ENCODE measurements at regions not wholly inside any gene's neighbourhood (a gene's known extent, or its start where the extent isn't known, plus 50 kb on each side); places are given as distances from the start of the nearest gene placed in this dataset.

DNA sequence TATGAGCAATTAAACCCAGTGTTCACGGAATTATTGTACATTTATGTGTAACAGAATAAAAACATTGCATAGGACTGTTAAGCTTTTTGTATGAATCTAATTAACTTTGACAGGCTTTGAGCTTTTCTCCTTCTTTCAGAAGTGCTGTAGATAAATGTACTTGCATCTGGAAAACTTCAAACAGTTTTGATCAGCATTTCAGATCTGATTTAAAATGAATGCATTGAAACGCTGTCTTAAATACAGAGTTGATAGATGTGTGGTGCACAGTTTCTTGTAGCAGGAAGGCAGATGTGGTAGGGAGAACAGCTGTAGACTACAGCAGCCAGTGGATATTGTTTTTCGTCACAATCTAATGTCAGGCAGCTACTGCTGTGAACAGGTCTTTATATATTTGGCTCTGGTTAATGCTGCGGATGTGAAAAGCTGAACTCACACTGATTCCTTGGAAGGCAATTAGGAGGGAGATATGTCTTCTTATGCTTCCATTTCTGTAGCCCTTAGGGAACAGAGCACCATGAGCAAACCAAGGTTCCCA, 193.8 kb upstream of the GOLIM4 start:
- DNase-seq (ENCODE audit: low spot score) = no peak

DNA sequence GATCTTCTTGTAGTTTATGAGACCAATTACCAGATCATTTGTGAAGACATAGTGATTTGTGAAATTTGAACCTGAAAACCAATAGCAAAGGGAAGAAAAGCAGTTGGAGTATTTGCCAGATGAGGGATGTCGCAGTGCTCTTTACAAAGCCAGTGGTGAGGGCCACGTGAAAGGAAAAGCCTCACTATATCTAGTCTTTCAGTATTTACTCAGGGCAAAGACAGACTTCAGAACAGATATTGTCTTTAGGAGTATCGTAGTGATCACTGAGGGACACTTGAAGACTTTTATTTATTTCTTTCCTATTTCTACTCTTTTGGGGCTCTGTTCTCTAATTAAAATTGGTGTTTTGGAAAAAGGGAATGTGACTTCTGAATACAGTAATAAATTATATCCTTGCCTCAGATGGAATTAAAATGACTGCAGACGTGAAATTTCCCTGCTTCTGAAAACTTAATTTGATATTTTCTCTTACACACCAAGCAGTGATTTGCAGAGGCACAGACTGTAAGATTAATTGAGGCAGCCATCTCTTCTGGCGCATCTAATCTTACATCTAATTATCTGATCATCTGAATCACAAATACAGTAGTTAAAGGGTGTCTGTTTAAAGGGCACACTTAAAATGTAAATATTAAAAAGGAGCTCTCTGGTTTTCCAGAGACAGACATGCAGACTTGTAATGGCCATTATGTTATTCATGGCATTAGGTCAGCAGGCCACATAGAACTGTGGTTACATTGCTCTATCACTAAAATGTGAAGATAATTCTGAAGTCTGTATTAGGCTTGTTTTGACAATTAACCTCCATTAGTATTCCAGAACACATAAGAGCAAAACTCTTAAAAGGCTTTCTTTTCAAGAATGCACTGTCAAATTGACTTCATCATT, 193.0 kb upstream of the GOLIM4 start:
- no peak for DNase-seq (ENCODE audit: low spot score)

GRCh38 chr3:168285506-168285905, 189.8 kb upstream of the GOLIM4 start:
- no peak for DNase-seq (ENCODE audit: low spot score)

DNA sequence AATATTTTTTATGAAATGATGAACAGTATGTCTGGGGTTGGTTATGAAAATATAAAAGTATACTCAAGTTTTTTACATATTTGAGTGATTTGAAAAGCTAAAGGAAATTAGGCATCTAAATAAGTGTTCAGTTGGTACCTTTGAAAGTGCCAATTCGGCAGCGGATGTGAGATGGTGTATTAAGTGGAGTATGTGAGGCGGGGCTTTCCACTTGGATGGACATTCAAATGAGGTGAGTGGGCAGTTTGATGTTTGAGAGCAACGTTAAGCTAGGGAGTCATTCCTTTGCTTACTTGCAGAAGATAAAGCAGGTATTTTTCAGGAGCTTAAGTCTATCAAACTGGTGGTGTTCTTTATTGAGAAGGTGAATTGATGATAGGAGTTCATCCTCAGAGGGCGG, 189.0 kb upstream of the GOLIM4 start:
- DNase-seq (ENCODE audit: low spot score) = no peak

DNA sequence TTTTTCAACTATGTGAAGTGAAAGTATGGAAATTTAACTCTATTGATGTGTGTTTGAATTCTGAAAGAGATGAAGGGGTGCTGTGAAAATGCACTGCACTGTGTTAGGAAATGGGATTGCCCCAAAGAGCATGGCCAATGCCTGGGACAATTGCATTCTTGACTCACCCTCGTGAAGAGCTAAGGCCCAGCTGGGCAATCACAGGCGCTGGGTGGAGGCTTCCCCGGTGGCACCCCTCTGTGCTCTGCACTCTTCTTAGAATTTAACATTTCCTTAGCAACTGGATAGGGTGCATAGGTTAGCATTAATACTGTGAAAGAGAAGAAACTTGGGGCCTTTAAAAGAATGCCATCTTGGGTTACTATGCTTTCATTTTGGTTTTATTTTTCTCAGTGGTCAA, 179.9 kb upstream of the GOLIM4 start:
- DNase-seq (ENCODE audit: low spot score) = no peak

GRCh38 chr3:168273917-168274316, 178.2 kb upstream of the GOLIM4 start:
- no peak for DNase-seq (ENCODE audit: low spot score)

DNA sequence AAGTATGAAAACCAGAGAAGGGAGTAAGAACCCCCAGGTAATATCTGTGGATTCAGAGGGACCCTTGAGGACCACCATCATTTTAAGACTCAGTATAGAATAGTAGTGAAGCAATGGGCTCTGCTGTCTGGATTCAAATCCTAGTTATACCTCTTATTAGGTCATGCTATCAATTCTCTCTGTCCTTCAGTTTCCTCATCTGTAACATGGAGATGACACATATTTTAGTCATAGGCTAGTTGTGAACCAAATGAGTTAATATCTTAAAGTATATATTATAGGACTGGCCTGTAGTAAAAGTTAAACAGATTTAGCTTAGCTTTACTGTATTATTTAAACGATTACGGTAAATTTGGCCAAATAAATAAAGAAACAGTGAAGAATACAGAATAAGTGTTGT, 177.3 kb upstream of the GOLIM4 start:
- no peak for DNase-seq (ENCODE audit: low spot score)

DNA sequence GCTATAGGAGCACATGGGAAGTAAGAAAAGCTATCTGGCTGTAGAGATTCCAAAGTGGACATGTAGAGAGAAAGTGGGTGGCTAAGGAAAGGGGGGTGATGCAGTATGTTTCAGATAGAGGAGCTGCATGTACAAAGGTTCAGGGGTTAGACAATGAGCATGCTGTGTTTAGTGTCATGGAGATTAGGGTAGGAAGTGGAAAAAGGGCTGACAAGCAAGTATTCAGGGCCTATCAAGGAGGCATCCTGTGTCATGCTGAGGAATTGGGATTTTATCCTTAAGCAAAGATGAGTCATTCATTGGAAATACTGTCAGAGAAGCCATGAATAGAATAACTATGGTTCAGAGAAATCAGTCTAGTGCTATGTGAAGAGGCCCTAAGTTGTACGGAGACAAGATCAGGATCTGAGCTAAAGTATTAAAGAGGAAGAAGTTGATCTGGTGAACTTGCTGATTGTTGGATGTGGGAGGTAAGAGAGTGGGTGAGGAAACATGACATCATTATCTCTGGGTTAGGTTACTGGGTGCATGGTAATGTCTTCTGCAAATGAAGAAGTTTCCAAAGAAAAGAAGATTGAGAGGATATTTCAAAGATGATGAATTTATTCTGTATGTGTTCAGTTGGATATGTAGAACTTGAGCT, 176.7 kb upstream of the GOLIM4 start:
- no peak for DNase-seq (ENCODE audit: low spot score)

DNA sequence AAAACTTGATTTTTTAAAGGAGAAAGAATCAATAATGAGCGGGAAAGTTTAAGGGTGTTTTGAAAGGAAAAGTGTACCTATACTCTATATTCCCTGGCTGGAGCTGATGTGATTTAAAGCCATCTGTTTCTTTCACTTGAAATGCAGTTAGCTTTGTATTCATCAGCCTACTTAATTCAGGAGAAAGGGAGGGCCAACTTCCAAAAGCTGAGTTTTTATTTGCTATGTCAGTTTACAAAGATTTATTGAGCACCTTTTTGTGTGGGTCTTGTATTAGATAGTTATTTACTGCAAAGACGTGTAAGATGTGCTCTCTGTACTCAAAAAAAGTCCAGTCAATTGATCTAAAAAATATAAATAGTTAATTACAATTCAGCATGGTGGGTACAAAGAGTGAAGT, 176.2 kb upstream of the GOLIM4 start:
- DNase-seq (ENCODE audit: low spot score) = no peak

DNA sequence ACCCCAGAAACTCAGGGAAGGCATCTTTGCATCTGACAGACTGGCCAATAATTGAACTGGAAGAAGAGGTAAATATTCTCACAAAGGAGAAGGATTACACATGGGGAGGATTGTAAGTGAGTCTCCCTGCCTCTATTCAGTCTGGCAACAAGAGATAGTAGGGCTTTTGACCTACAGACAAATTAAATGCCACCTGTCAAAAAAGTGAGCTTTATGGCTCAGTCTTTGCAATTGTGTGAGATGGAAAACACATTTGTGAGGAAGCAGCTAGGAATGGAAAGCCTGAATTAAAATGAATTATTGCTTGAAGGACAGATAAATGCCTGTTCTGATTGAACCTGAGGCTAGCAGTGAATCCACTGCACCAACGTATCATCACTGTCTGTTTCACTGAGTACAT, 173.3 kb upstream of the GOLIM4 start:
- DNase-seq (ENCODE audit: low spot score) = no peak

GRCh38 chr3:168267179-168267578, 171.5 kb upstream of the GOLIM4 start:
- DNase-seq (ENCODE audit: low spot score) = no peak

DNA sequence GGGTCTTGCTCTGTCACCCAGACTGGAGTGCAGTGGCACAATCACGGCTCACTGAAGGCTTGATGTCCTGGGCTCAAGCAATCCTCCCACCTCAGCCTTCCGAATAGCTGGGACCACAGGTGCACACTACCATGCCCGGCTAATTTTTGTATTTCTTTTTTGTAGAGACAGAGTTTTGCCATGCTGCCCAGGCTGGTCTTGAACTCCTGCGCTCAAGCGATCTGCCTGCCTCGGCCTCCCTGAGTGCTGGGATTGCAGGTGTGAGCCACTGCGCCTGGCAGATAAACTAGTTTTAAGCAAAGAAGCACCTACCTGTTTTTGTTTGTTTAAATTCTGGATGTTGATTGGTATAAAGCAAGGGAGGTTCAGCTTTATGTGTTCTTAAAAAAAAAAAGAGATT, 170.6 kb upstream of the GOLIM4 start:
- DNase-seq (ENCODE audit: low spot score) = no peak

DNA sequence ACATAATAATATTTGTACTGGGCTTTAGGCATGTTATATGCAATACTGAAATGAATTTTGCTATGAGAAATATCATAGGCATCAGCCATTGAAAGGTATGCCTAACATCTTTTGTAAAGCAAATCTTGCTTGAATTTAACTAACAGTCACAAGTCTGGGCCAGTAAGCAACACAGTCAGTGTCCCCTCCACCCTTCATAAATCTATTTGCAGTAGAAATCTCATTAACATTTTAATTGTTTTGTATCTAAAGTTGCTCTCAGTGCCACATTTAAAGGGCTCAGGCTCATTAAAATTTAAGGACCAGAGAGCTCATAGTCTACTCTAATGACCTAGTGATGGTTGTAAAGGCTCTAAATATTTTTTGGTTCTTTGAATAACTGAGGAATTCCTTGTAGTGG, 167.2 kb upstream of the GOLIM4 start:
- DNase-seq (ENCODE audit: low spot score) = no peak

DNA sequence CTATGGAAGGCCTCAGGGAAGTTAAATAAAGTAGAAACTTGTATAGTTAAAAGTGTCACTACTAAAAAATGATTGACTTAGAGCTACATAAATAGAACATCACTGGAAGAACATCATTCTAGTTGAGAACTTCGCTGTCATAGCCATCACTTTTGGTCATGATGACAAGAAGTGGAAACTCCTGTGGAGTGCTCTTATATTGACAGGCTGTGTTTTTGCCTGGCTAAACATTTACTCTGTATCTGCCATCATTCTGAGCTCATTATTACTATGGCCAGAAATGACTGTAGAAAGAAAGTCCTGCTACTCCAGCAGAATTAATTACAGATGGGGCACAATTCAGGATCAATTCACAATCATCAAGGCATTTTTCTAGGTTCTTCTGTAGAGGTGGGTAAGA, 165.1 kb upstream of the GOLIM4 start:
- DNase-seq (ENCODE audit: low spot score) = no peak

- no peak for DNase-seq (ENCODE audit: low spot score)
Observed at GRCh38 chr3:168251371-168251770, 155.6 kb upstream of the GOLIM4 start.

- no peak for DNase-seq (ENCODE audit: low spot score)
Observed at GRCh38 chr3:168250415-168250861, 154.7 kb upstream of the GOLIM4 start.

DNA sequence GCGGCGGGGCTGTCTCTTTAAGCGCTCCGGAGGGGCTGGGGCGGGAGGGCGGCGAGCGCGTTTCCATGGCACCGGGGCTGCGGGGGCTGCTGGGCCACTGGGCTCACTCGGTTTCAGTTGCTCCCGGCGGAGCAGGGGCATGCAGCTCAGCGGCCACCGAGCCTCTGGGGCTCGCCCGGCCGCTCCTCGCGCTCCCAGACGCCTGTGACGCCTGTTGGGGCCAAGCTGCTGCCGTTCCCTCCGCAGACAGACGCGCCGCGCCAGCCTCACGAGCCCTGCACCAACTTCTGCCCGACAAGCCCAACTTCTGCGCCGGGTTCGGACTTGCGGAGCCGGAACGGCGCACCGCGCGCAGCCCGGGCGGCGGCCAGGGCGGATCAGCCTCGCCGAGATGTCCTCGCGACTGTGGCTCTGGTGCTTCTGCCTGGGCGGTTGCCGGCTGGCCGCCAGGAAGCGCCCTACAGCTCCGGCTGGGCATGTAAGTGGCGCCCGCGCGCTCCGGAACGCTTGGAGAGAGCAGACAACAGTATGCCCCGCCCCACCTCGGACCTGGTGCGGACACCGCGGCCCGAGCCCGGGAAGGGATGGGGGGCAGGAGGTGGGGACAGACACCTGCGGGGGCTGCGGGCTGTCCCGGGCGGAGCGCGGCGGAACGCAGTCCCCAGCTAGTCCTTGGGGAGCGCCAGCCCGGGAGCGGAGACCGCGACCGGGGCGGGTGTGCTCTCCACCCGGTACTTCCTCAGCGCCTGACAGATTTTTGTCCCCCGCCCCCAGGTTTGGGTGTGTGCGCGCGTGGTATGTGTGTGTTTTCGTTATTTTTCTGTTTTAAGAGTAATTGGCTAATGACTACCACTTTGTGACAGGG, 154.1 kb upstream of the GOLIM4 start:
- DNase-seq (ENCODE audit: low spot score) = peak; percentile 37

- no peak for DNase-seq (ENCODE audit: low spot score)
Observed at GRCh38 chr3:168249205-168249549, 153.5 kb upstream of the GOLIM4 start.

DNA sequence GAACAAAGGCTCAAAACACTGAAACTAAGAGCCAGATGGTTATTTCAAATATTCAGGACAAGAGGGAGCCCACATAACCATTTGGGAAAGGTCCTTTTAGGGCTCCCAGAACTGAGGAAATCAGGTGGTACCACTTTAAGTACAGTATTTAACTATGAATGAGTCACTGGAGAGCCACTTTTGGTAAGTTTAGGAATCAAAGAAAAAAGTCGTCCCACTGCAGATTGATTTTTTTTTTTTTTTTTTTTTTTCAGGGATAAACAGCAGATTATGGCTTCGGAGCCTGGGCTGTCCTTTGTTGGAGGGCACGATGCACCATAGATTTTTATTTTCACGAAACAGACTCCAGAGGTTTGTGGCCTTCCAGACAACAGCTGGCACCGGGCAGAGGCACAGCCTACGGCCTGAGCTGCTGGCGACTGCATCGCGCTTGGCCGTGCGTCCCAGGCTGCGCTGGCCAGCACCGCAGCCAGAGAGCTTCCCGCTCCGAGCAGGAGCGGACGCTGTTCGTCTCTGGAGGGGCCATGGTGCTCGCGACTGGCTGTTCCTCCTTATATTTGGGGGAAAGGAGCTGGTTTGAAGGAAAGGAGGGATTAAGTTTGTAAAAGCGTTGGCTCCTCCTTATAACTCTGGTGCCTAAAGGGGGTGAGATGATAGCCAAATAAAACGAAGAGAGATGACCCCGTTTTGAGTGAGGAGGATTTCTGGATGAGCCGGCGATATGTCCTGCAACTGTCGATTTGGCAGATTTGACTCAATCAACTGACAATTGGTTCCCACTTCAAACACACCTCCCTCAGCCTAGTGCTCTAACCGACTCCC, 152.9 kb upstream of the GOLIM4 start:
- DNase-seq (ENCODE audit: low spot score) = no peak

DNA sequence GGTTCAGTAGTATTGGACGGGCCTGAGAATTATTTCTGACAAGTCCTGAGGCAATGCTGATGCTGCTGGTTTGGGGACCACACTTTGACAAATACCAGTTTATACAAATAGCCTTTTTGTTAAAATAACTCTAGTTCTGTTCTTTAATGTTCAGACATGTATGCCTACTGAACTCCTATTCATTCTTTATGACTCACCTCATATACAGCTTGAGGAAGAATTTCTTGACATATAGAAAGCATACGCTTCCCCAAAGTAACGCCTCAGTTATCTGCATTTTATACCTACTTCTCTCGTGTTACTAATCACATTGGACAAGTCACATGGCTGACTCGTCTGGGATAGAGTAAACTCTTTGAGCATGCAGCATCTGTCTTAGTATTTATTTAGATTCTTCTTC, 145.4 kb upstream of the GOLIM4 start:
- DNase-seq (ENCODE audit: low spot score) = no peak

- DNase-seq (ENCODE audit: low spot score) = no peak
Observed at GRCh38 chr3:168239287-168239686, 143.6 kb upstream of the GOLIM4 start.

DNA sequence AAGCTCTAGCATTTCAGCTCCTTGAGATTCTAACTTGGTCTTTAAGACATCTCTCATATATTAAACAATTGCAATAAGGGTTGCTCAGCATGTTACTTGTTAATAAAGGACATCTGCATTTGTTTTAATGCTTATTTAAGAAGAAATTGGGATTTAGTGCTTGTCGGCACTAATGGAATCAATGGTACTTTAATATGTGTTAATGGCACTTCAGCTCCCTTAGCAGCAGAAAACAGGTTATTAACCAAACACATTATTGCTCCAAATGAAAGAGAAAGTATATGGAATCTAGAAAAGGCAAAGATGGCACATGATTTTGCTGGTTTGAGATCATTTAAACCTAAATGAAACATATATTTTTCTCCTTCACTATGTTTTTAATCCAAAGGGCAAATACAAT, 137.3 kb upstream of the GOLIM4 start:
- DNase-seq (ENCODE audit: low spot score) = no peak
